ENCODE measurements at regions not wholly inside any gene's neighbourhood (a gene's known extent, or its start where the extent isn't known, plus 50 kb on each side); places are given as distances from the start of the nearest gene placed in this dataset.

- DNase-seq (ENCODE audit: extremely low spot score): peak; percentile 22
- ChIA-PET CTCF (no interaction called here), POLR2A (no interaction called here)
- TF ChIP-seq ELF4 (IDR thresholded peaks at IDR 0.05) (no peak), PKNOX1 (IDR thresholded peaks at IDR 0.05) (no peak), ARNT (IDR thresholded peaks at IDR 0.05) (no peak), LEF1 (IDR thresholded peaks at IDR 0.05; ENCODE audit: borderline replicate concordance) (no peak), TARDBP (IDR thresholded peaks at IDR 0.05) (no peak), FOXA1 (IDR thresholded peaks at IDR 0.05) (no peak), CTBP1 (IDR thresholded peaks at IDR 0.05; ENCODE audit: borderline replicate concordance) (no peak), BHLHE40 (IDR thresholded peaks at IDR 0.05; ENCODE audit: borderline replicate concordance) (no peak), HDGF (IDR thresholded peaks at IDR 0.05; ENCODE audit: borderline replicate concordance) (no peak), ZNF384 (IDR thresholded peaks at IDR 0.05) (no peak), FOXM1 (IDR thresholded peaks at IDR 0.05; ENCODE audit: borderline replicate concordance) (no peak), NFRKB (IDR thresholded peaks at IDR 0.05) (no peak), FOXK2 (IDR thresholded peaks at IDR 0.05) (no peak), L3MBTL2 (conservative IDR thresholded peaks at IDR 0.05) (no peak), SUZ12 (IDR thresholded peaks at IDR 0.05) (no peak), SP1 (IDR thresholded peaks at IDR 0.05) (no peak)
Observed at GRCh38 chr12:96132819-96133218, 61.4 kb upstream of the ELK3 start.

- TF ChIP-seq ARNT (IDR thresholded peaks at IDR 0.05) (no peak), FOXK2 (IDR thresholded peaks at IDR 0.05) (no peak), ZNF384 (IDR thresholded peaks at IDR 0.05) (no peak), PKNOX1 (IDR thresholded peaks at IDR 0.05) (no peak), SUZ12 (IDR thresholded peaks at IDR 0.05) (no peak), SP1 (IDR thresholded peaks at IDR 0.05) (no peak), FOXA1 (IDR thresholded peaks at IDR 0.05) (no peak), NFRKB (IDR thresholded peaks at IDR 0.05) (no peak), CTBP1 (IDR thresholded peaks at IDR 0.05; ENCODE audit: borderline replicate concordance) (no peak), FOXM1 (IDR thresholded peaks at IDR 0.05; ENCODE audit: borderline replicate concordance) (no peak), L3MBTL2 (conservative IDR thresholded peaks at IDR 0.05) (no peak), ELF4 (IDR thresholded peaks at IDR 0.05) (no peak), HDGF (IDR thresholded peaks at IDR 0.05; ENCODE audit: borderline replicate concordance) (no peak), BHLHE40 (IDR thresholded peaks at IDR 0.05; ENCODE audit: borderline replicate concordance) (no peak)
- no peak for DNase-seq (ENCODE audit: extremely low spot score)
- CTCF ChIA-PET: no interaction called here
- POLR2A ChIA-PET: no interaction called here
Observed at GRCh38 chr12:96134200-96134599, 60.0 kb upstream of the ELK3 start.

- POLR2A ChIA-PET: interaction anchor here (0.6 kb wide), 1 partner anchor 30 kb away, joined by 5 read pairs; no protein-coding TSS in a partner anchor
- DNase-seq (ENCODE audit: extremely low spot score): no peak
- CTCF ChIA-PET: no interaction called here
- no peak for TF ChIP-seq FOXK2 (IDR thresholded peaks at IDR 0.05)
- no peak for TF ChIP-seq LEF1 (IDR thresholded peaks at IDR 0.05; ENCODE audit: borderline replicate concordance)
- no peak for TF ChIP-seq FOXM1 (IDR thresholded peaks at IDR 0.05; ENCODE audit: borderline replicate concordance)
- no peak for TF ChIP-seq PKNOX1 (IDR thresholded peaks at IDR 0.05)
- no peak for TF ChIP-seq TARDBP (IDR thresholded peaks at IDR 0.05)
- no peak for TF ChIP-seq NFRKB (IDR thresholded peaks at IDR 0.05)
- TF ChIP-seq ELF4 (IDR thresholded peaks at IDR 0.05): no peak
- TF ChIP-seq FOXA1 (IDR thresholded peaks at IDR 0.05): no peak
- TF ChIP-seq SUZ12 (IDR thresholded peaks at IDR 0.05): no peak
- TF ChIP-seq SP1 (IDR thresholded peaks at IDR 0.05): no peak
- no peak for TF ChIP-seq ZNF384 (IDR thresholded peaks at IDR 0.05)
- TF ChIP-seq BHLHE40 (IDR thresholded peaks at IDR 0.05; ENCODE audit: borderline replicate concordance): no peak
- TF ChIP-seq L3MBTL2 (conservative IDR thresholded peaks at IDR 0.05): no peak
- no peak for TF ChIP-seq ARNT (IDR thresholded peaks at IDR 0.05)
- no peak for TF ChIP-seq CTBP1 (IDR thresholded peaks at IDR 0.05; ENCODE audit: borderline replicate concordance)
Observed at GRCh38 chr12:96136161-96136560, 58.0 kb upstream of the ELK3 start.

DNA sequence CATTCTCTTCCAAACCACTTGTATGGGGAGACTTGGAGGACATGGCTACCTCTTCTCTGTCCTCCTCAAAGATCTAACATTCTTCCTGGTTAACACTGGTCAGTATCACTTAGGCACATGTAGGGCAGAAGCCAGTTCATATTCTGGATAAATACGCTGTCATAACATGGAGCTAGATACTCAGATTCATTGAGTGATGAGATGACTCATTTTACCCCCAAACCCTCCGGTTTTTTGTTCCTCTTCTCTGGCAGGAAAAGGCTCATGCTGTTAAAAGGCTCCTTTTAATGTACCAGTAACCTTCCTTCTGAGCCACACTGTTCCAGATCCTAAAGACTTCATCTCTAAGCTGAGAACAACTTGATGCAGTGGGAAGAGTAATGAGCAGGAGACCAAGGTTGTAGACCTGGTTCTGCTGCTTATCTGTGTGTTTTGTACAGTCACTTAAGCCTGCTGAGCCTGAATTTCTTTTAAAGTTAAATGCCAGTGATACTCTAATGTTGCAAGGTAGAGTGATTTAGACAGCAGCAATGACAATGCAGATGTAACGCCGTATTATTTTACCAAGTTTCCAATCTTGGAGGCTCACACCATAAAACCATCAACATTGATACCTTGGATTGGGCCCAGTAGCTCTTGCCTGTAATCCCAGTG, 57.3 kb upstream of the ELK3 start:
- DNase-seq (ENCODE audit: extremely low spot score): no peak
- POLR2A ChIA-PET: interaction anchor here (0.6 kb wide), 1 partner anchor 31 kb away, joined by 5 read pairs; no protein-coding TSS in a partner anchor
- no peak for TF ChIP-seq HDGF (IDR thresholded peaks at IDR 0.05; ENCODE audit: borderline replicate concordance)
- CTCF ChIA-PET: no interaction called here

DNA sequence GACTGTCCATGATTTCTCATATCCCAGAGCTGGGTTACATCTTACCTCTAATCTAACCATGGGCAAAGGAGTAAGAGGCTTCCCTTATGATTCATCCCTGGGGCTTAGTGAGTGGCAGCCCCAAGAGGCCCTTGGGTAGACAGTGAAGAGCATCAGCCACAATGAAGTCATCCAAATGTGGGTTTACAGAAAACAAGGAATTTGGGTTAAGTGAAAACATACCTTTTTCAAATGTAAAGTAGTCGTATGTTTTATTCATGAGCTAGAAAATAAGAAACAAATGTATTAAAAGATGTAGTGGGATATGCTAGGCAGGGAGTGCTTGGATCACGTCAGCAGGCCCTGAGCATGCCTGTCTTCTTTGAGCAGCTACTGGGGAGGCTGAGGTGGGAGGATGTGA, 54.0 kb upstream of the ELK3 start:
- POLR2A ChIA-PET: no interaction called here
- no peak for DNase-seq (ENCODE audit: extremely low spot score)
- TF ChIP-seq TARDBP (IDR thresholded peaks at IDR 0.05): no peak
- no peak for TF ChIP-seq ARNT (IDR thresholded peaks at IDR 0.05)
- no peak for TF ChIP-seq FOXK2 (IDR thresholded peaks at IDR 0.05)
- no peak for TF ChIP-seq SP1 (IDR thresholded peaks at IDR 0.05)
- CTCF ChIA-PET: interaction anchor here (1.0 kb wide), 1 partner anchor 78 kb away, joined by 3 read pairs; no protein-coding TSS in a partner anchor

GRCh38 chr12:96141216-96141912, 52.8 kb upstream of the ELK3 start:
- DNase-seq (ENCODE audit: extremely low spot score): no peak
- ChIA-PET POLR2A (no interaction called here), CTCF (interaction anchor here (0.5 to 0.6 kb wide), 2 partner anchors 20 to 68 kb away, joined by 3 read pairs; no protein-coding TSS in a partner anchor)
- TF ChIP-seq PKNOX1 (IDR thresholded peaks at IDR 0.05) (no peak), HDGF (IDR thresholded peaks at IDR 0.05; ENCODE audit: borderline replicate concordance) (no peak), ARNT (IDR thresholded peaks at IDR 0.05) (no peak), CTBP1 (IDR thresholded peaks at IDR 0.05; ENCODE audit: borderline replicate concordance) (no peak), FOXK2 (IDR thresholded peaks at IDR 0.05) (no peak), SUZ12 (IDR thresholded peaks at IDR 0.05) (no peak), FOXM1 (IDR thresholded peaks at IDR 0.05; ENCODE audit: borderline replicate concordance) (no peak), LEF1 (IDR thresholded peaks at IDR 0.05; ENCODE audit: borderline replicate concordance) (no peak)
